ENCODE measurements at regions not wholly inside any gene's neighbourhood (a gene's known extent, or its start where the extent isn't known, plus 50 kb on each side); places are given as distances from the start of the nearest gene placed in this dataset.
A peak's percentile ranks its signal among the peaks of the same experiment; 100 is the strongest.

DNA sequence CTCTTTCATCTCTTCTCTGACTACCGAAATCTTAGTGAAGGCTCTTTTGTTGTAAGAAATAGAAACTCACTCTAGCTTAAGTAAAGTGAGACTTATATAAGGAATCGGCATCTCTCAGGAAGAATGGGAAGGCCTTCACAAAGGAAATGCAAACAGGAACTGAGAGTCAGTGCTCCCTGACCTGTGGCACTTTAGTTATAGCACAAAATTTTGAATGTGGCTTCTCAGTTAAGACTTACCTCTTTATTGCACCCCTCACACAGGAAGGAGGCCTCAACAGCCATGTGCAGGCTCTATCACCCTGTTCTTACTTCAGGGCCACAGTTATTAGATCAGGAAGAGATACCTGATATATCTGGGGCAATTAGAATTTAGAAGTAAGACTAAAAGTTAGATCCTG, 224.7 kb upstream of the EGLN3 start:
- TF ChIP-seq, protein P1, sequence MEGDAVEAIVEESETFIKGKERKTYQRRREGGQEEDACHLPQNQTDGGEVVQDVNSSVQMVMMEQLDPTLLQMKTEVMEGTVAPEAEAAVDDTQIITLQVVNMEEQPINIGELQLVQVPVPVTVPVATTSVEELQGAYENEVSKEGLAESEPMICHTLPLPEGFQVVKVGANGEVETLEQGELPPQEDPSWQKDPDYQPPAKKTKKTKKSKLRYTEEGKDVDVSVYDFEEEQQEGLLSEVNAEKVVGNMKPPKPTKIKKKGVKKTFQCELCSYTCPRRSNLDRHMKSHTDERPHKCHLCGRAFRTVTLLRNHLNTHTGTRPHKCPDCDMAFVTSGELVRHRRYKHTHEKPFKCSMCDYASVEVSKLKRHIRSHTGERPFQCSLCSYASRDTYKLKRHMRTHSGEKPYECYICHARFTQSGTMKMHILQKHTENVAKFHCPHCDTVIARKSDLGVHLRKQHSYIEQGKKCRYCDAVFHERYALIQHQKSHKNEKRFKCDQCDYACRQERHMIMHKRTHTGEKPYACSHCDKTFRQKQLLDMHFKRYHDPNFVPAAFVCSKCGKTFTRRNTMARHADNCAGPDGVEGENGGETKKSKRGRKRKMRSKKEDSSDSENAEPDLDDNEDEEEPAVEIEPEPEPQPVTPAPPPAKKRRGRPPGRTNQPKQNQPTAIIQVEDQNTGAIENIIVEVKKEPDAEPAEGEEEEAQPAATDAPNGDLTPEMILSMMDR (conservative IDR thresholded peaks at IDR 0.05): no peak

DNA sequence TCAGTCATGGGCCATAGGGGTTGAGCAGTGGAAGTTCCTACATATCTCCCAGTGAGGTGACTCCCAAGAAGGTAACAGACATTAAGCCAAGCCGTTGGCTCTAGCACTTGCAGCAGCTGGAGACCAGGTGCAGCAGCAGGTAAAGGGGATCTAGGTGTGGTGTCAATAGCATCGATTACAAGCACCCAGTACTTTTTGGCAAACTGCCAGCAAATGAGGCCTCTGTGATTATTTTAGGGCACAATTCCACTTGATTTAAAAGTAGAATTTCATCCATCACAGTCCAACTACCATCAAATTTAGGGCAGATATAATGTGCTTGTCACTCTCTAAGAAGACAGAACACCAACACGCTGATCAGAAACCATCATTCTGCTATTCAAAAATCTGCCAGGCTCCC, 224.1 kb upstream of the EGLN3 start:
- H3K27ac ChIP-seq: no peak overlapping the region
- TF ChIP-seq, protein P1 (conservative IDR thresholded peaks at IDR 0.05): no peak

More for the DNA sequence above, 224.7 kb upstream of the EGLN3 start:
- no peak overlapping the region for H3K27ac ChIP-seq

DNA sequence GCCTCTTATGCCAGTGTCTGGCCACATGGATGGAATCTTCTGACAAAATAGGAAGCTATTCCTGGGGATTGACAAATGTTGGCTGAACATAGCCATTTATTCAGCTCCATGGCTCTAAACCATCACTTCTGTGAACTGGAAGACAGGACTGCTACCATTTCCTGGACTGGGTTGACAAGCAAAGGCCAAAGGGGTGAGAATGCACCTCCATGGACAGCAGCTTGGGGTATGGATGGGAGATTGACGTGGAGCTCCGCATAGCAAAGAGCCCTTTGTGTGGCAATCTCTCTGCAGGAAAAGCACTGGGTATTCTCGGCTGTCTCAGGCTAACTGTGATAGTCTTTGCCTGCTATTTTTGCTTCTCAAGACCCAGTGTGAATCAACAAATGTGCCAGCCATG, 223.0 kb upstream of the EGLN3 start:
- H3K27ac ChIP-seq: peak overlapping the region; percentile 69; the same call in 1 of the 2 replicates
- TF ChIP-seq, protein P1 (conservative IDR thresholded peaks at IDR 0.05): no peak

DNA sequence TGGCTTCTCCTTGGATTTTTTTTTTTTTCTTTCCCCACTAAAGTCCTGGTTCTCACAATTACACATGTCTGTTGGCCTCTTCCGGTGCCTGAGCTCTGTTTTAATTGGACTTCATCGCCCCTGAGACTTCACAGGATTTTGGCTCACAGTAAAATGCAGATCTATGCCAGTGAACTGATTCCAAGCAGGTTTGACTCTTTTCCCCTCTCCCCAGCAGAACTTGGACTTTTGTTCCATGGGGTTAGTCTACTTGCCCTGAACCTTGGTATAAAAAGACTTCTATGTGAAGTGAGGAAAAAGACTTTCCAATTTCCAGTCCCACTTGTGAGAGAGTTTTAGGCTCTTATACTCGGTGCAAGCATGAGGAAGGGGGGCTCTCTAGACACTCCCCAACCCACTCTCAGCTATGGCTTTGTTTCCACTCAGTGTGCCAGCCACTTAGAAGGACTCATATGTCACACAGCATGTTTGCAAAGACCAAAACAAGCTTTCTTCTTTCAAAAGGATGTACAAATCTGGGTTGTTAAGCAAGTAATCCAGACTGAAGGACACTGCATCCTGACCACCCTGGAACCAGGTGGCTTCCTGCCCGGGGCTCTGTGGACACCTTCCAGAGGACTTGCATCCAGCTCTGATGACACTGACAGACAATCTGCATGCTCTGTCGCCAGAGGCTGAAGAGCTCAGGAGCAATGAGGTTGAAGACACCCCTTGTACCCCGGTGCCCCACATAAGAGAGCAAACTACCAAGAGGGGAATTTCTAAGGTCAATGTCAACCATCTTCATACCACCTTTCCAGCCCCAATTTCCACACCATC, 221.9 kb upstream of the EGLN3 start:
- TF ChIP-seq, protein P1 (conservative IDR thresholded peaks at IDR 0.05): no peak
- H3K27ac ChIP-seq: peak overlapping the region; percentile 69

DNA sequence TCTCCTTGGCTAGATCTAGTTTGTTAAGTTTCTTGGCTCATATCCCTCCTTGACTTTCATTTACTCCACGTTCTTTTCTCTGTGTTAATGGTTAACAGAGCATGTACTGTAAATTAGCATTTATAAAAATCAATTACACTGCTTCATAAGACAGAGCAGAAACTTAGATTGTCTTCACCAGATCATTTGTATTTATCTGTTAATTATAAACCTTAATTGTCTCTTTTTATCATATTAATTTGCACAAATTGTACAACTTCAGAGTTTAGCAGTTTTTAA, 221.2 kb upstream of the EGLN3 start:
- peak overlapping the region; percentile 69 for H3K27ac ChIP-seq
- TF ChIP-seq, protein P1 (conservative IDR thresholded peaks at IDR 0.05): no peak

DNA sequence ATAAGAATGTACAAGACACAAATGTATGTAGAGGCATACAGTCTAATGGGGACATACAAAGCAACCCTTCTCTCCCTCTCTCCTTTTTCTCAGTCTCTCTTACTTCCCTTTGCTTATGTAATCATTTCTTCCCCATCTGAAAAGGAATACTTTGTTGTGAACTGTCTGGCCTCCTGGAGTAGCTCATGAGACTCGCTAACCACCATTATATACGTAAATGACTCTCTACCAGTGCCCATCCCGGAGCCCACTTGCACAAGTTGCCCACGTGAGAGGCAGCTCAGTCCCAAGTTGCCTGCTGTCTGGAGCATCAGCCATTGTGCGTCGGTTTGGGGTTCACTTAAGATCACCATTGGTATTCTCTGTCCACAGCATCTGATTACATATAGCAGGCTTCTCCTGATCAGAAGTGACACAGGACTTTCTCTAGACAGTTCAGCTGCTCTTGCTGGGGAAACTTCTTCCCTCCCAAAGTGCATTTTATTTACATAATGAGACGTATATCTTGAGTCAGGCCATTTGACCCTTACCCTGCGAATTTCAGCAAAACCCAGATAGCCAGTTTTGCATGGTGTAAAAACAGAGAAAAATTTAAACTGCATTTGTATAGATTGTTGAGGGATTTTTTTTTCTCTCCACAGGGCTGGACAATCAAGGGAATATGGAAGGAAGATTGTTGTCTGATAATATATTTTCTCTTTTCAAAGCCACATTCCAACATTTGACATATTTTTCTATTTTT, 220.7 kb upstream of the EGLN3 start:
- H3K27ac ChIP-seq: peak overlapping the region; percentile 69
- TF ChIP-seq, protein P1 (conservative IDR thresholded peaks at IDR 0.05): no peak

DNA sequence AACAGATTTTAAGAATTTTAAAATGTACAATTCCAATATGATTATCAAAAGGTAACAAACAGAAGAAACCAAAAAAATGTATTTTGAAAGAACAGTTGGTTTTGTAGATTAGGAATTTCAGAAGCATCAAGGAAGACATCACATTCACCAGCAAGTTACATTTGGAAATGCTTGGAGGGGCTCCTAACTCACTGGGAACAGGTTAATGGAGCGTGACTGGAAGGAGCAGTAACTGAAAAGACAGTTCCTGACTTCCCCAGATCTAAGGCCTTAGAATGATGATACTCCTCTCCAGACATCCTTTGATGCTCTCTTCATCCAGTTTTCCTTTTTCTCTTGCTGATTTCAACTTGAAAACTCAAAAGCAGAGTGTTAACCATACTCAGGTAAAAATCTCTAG, 220.0 kb upstream of the EGLN3 start:
- peak overlapping the region; percentile 69; the same call in 1 of the 2 replicates for H3K27ac ChIP-seq
- TF ChIP-seq, protein P1 (conservative IDR thresholded peaks at IDR 0.05): no peak

Data from VCaP (cell line).